Endothelial cell of umbilical vein (primary cell): ENCODE measurements at regions not wholly inside any gene's neighbourhood (a gene's known extent, or its start where the extent isn't known, plus 50 kb on each side); places are given as distances from the start of the nearest gene placed in this dataset.

Experiments used
- BruUV-seq: library from RNA; stranded (reverse); fragments of 400-500 nt; replicated peaks from 2 replicates; lab custom pipeline; 2021; lab: Mats Ljungman, UMichigan
- CTCF ChIA-PET: fragments of 300-600, 350-600 bp; sonication (Branson Sonifier 250); formaldehyde crosslinking; loops from one replicate; lab custom pipeline; 2021; ENCODE audit warnings: antibody characterized with exemption, inconsistent platforms; lab: Charles Lee
- POLR2A ChIA-PET: fragments of 300-600, 350-600 bp; sonication (Branson Sonifier 250); formaldehyde crosslinking; loops from one replicate; lab custom pipeline; 2021; ENCODE audit warnings: antibody characterized with exemption, inconsistent platforms; lab: Charles Lee
- DNase-seq: peaks from one replicate; pipeline ENCODE4 v3.0.0-alpha.2; 2011; ENCODE audit warnings: low read depth, low spot score
- FAIRE-seq: peaks from 2 replicates; lab custom pipeline; 2011; peaks lifted over from hg19 to GRCh38; lab: Jason Lieb, UNC
- H2AFZ ChIP-seq: 2 replicates; pipeline ENCODE4 v1.6.0; 2012; ENCODE audit warnings: low read depth, low read length, control low read depth, inconsistent platforms
- H3K27ac ChIP-seq: 2 replicates; pipeline ENCODE4 v1.5.1; 2011; ENCODE audit warnings: low read depth, mild to moderate bottlenecking, control low read depth, low read length, moderate library complexity; ENCODE audit not compliant: insufficient read depth
- H3K27me3 ChIP-seq, 2 experiments: 2 replicates each; pipeline versions ENCODE4 v1.6.0 to v1.6.1; 2011; ENCODE audit warnings: low read length in 2 of 2, mixed read lengths in 1 of 2; ENCODE audit not compliant: control insufficient read depth in 2 of 2, insufficient read depth in 2 of 2
- H3K36me3 ChIP-seq, 2 experiments: 2 replicates in 1 of 2; 3 replicates in 1 of 2; pipeline ENCODE4 v1.5.1; 2011; ENCODE audit warnings: low read length in 2 of 2, mild to moderate bottlenecking in 1 of 2, moderate library complexity in 1 of 2; ENCODE audit not compliant: control insufficient read depth in 2 of 2, insufficient read depth in 2 of 2; ENCODE audit errors: extremely low read depth in 1 of 2
- H3K4me1 ChIP-seq: 3 replicates; pipeline ENCODE4 v1.5.1; 2011; ENCODE audit warnings: mild to moderate bottlenecking, low read length; ENCODE audit not compliant: control insufficient read depth, insufficient read depth; ENCODE audit errors: extremely low read depth
- H3K4me2 ChIP-seq: 2 replicates; pipeline ENCODE4 v1.6.1; 2011; ENCODE audit warnings: low read length, control low read depth, mixed read lengths; ENCODE audit not compliant: insufficient read depth
- H3K4me3 ChIP-seq, 3 experiments: fragments of 200-600 bp in 1 of 3; sonication (generic), shearing (Covaris generic) in 1 of 3; replicated peaks in 1 of 3; 2 replicates each; pipeline ENCODE4 v1.5.1; 2011 to 2016; ENCODE audit warnings: control low read depth in 3 of 3, low read length in 3 of 3, mild to moderate bottlenecking in 2 of 3, inconsistent platforms in 1 of 3, low read depth in 1 of 3, moderate library complexity in 1 of 3; ENCODE audit not compliant: insufficient read depth in 1 of 3
- H3K79me2 ChIP-seq: 2 replicates; pipeline ENCODE4 v1.6.0; 2012; ENCODE audit warnings: low read length, inconsistent platforms; ENCODE audit not compliant: control insufficient read depth, insufficient read depth
- H3K9ac ChIP-seq: replicated peaks from 2 replicates; pipeline ENCODE3; 2011; ENCODE audit warnings: low read length, control low read depth; ENCODE audit not compliant: insufficient read depth; ENCODE audit errors: extremely low read depth
- H3K9me1 ChIP-seq: replicated peaks from 3 replicates; pipeline ENCODE4 v1.6.0; 2011; ENCODE audit warnings: mild to moderate bottlenecking, low read length; ENCODE audit not compliant: control insufficient read depth, insufficient read depth; ENCODE audit errors: extremely low read depth
- H3K9me3 ChIP-seq: replicated peaks from 2 replicates; pipeline ENCODE4 v1.5.1; 2012; ENCODE audit warnings: low read length, inconsistent platforms; ENCODE audit not compliant: control insufficient read depth, insufficient read depth
- H4K20me1 ChIP-seq: replicated peaks from 2 replicates; pipeline ENCODE3; 2011; ENCODE audit warnings: mild to moderate bottlenecking, low read length; ENCODE audit not compliant: control insufficient read depth, insufficient read depth; ENCODE audit errors: extremely low read depth
- CTCF ChIP-seq, 2 donors: IDR thresholded peaks; 1 replicate in 1 of 2; 2 replicates in 1 of 2; pipeline ENCODE4 v1.5.1; 2011; ENCODE audit warnings: low read length in 2 of 2, mild to moderate bottlenecking in 2 of 2, moderate library complexity in 2 of 2, control low read depth in 1 of 2, inconsistent platforms in 1 of 2, low read depth in 1 of 2; ENCODE audit not compliant: insufficient read depth in 1 of 2; ENCODE audit errors: extremely low read depth in 1 of 2
- EZH2 ChIP-seq: IDR thresholded peaks from 2 replicates; pipeline ENCODE4 v1.6.1; 2012; ENCODE audit warnings: borderline replicate concordance, low read depth, mild to moderate bottlenecking, moderate library complexity, low read length, inconsistent platforms; ENCODE audit not compliant: severe bottlenecking
- FOS ChIP-seq: IDR thresholded peaks from 2 replicates; pipeline ENCODE4 v1.6.1; 2011; ENCODE audit warnings: mild to moderate bottlenecking, low read length, moderate library complexity, borderline replicate concordance; ENCODE audit not compliant: insufficient read depth
- GATA2 ChIP-seq: IDR thresholded peaks from 2 replicates; pipeline ENCODE4 v1.7.0; 2011; ENCODE audit warnings: low read depth, mild to moderate bottlenecking, moderate library complexity, mixed read lengths, low read length; ENCODE audit not compliant: insufficient read length, insufficient read depth
- JUN ChIP-seq: IDR thresholded peaks from 2 replicates; pipeline ENCODE4 v1.6.1; 2011; ENCODE audit warnings: borderline replicate concordance, low read depth; ENCODE audit not compliant: insufficient read length, insufficient read depth
- MAX ChIP-seq: IDR thresholded peaks from 2 replicates; pipeline ENCODE4 v1.6.1; 2011; ENCODE audit not compliant: insufficient read depth, insufficient read length
- MYC ChIP-seq: IDR thresholded peaks from one replicate; pipeline ENCODE4 v1.6.1; 2011; ENCODE audit warnings: mild to moderate bottlenecking, low read depth, low read length
- POLR2A ChIP-seq: IDR thresholded peaks from 2 replicates; pipeline ENCODE4 v1.6.1; 2012; ENCODE audit warnings: low read depth, mild to moderate bottlenecking, control low read depth, low read length
- POLR2AphosphoS5 ChIP-seq: IDR thresholded peaks from 2 replicates; pipeline ENCODE4 v1.6.1; 2012; ENCODE audit warnings: low read depth, mild to moderate bottlenecking, control low read depth, low read length, moderate library complexity; ENCODE audit not compliant: insufficient read depth
- dilution Hi-C: fragments of 300-500 bp; cut with MboI; formaldehyde crosslinking; loops from one replicate; pipeline ENCODE4 v1.15.0; 2019; ENCODE audit warnings: low sequenced_read_pairs; ENCODE audit not compliant: extremely low pct_ligation_motif_present
- intact Hi-C: fragments of 100-400 bp; cut with micrococcal nuclease; formaldehyde crosslinking; loops from one replicate; pipeline ENCODE4 v1.10.0; 2022

GRCh38 chr13:103598671-103599070 is 532.5 kb upstream of the SLC10A2 start:
- no peaks in the 10 kb centered on the region for H3K27me3 ChIP-seq
- H3K9ac ChIP-seq, result no peak overlapping the region
- no peak overlapping the region for H3K27ac ChIP-seq
- intact Hi-C loops, result no loop called here
- no peak overlapping the region for H3K4me3 ChIP-seq
- ChIA-PET POLR2A (no interaction called here), CTCF (no interaction called here)
- no peaks in the 10 kb centered on the region for H3K4me1 ChIP-seq
- no TSS peak for BruUV-seq
- no peak overlapping the region for H3K4me2 ChIP-seq
- TF ChIP-seq POLR2AphosphoS5 (no peak), MAX (no peak), FOS (no peak), JUN (no peak), GATA2 (no peak), MYC (no peak), CTCF (IDR thresholded peaks at IDR 0.05; ENCODE audit: extremely low read depth in 1 of 2, insufficient read depth in 1 of 2, low read depth in 1 of 2, low read length in 2 of 2) (no peak), POLR2A (no peak), EZH2 (no peak)
- H3K36me3 ChIP-seq, result no peaks in the 10 kb centered on the region
- no peaks in the 10 kb centered on the region for H3K79me2 ChIP-seq
- H4K20me1 ChIP-seq, result no peaks in the 10 kb centered on the region
- no peaks in the 10 kb centered on the region for H3K9me3 ChIP-seq
- no peak overlapping the region for H2AFZ ChIP-seq
- no peak for FAIRE-seq
- DNase-seq, result no peak
- H3K9me1 ChIP-seq, result no peaks in the 10 kb centered on the region
- dilution Hi-C loops, result no loop called here
